ENCODE measurements at regions not wholly inside any gene's neighbourhood (a gene's known extent, or its start where the extent isn't known, plus 50 kb on each side); places are given as distances from the start of the nearest gene placed in this dataset.
"Not testable (repeated sequence)": the region's sequence is repeated elsewhere in the genome, so short reads cannot be mapped to it uniquely, and the experiment has no call there.

DNA sequence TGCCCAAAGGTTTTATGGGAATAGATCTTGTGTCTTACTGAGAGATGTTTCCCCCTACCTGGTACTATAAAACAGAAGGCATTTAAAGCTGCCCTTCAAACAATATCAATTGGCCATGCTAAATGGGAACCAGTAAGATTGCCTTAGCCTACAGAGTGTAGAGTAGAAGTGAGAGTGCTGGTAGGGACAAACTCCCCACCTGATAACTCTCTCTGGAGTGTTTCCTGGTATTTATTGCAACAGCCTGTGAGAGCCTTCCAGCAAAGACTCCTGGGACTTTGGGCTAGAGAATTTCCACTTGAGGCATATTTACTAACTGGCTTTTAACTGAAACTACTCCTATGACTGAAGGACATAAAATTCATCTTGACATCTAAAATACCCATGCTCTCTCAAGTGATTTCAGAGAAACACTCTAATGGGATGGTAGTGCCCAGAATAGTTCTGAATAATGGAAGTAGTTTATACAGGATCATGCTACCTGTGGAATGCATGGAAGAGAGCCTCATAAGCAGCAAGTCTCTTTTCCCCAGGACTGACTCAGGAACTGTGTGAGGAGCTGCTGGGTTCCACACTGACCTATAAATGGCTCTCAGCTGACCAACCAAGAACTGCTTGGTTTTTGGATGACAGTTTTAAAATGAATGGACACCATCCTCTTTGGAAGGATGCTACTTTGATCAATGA is 132.7 kb upstream of the SLITRK5 start:
- DNase-seq (ENCODE audit: low spot score), result no peak

- DNase-seq (ENCODE audit: low spot score), result no peak
These were observed 118.0 kb upstream of the SLITRK5 start for GRCh38 chr13:87553142-87553541.

GRCh38 chr13:87554045-87554444 is 117.1 kb upstream of the SLITRK5 start:
- no peak for DNase-seq (ENCODE audit: low spot score)

DNA sequence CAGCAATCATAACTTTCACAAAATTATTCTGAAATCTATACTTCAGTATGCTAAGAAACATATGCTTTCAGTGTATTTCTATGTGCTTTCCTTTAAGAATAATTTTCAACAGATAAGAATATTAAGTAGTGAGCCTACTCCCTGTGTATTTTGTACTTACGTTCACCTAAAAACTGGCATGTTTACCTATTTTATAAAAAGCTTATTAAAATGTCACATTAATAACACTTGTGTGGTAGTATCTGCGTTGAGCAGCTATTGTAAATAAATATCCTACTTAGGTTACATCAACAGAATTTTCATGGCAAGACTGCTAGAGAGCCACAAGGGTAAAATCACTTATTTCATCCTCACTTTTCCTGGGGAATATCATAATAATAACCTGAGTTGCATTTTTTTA is 113.4 kb upstream of the SLITRK5 start:
- no peak for DNase-seq (ENCODE audit: low spot score)

DNA sequence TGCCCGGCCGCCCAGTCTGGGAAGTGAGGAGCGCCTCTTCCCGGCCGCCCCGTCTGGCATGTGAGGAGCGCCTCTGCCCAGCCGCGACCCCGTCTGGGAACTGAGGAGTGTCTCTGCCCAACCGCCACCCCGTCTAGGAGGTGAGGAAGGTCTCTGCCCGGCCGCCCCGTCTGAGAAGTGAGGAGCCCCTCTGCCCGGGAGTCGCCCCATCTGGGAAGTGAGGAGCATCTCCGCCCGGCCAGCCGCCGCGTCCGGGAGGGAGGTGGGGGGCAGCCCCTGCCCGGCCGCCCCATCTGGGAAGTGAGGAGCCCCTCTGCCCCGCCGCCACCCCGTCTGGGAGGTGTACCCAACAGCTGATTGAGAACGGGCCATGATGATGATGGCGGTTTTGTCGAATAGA is 109.6 kb upstream of the SLITRK5 start:
- DNase-seq (ENCODE audit: low spot score), result not testable (repeated sequence)

- no peak for DNase-seq (ENCODE audit: low spot score)
These were observed 100.5 kb upstream of the SLITRK5 start for GRCh38 chr13:87570669-87571068.

DNA sequence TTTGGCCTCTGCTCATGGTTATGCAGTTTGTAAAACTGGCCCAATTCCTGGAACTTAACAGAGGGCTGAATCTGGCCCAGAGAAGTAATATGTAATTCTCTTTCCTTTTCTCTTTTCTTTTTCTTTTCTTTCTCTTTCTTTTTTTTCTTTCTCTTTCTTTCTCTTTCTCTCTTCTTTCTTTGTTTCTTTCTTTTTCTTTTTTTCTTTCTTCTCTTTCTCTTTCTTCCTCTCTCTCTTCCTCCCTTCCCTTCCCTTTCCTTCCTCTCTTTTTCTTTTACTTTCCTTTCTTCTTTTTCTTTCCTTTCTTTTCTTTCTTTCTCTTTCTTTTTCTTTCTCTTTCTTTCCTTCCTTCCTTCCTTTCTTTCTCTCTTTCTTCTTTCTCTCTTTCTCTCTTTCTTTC is 88.8 kb upstream of the SLITRK5 start:
- no peak for DNase-seq (ENCODE audit: low spot score)

DNA sequence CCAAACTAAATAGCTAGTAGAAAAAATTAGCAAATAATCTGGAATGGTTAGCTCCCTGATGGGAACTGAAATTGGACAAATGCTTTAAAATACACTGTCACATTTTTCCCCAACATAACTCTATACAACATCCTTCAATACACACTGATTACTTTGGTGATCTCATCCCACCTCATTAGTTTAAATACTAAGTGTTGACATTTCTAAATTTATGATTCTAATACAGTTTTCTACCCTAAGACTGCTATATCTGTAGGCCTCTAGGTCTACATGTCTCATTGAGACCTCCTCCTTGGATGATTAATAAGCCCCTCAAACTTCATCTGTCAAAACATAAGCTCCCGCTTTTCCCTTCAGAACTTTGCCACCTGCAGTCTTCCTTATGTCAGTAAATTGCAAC is 80.7 kb upstream of the SLITRK5 start:
- DNase-seq (ENCODE audit: low spot score), result no peak

DNA sequence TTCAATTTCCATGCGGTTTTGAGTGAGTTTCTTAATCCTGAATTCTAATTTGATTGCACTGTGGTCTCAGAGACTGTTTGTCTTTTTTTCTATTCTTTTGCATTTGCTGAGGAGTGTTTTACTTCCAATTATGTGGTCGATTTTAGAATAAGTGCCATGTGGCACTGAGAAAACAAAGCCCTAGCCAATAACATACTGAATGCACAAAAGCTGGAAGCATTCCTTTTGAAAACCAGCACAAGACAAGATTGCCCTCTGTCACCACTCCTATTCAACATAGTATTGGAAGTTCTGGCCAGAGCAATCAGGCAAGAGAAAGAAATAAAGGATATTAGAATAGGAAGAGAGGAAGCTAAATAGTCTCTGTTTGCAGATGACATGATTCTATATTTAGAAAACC is 66.7 kb upstream of the SLITRK5 start:
- not testable (repeated sequence) for DNase-seq (ENCODE audit: low spot score)

DNA sequence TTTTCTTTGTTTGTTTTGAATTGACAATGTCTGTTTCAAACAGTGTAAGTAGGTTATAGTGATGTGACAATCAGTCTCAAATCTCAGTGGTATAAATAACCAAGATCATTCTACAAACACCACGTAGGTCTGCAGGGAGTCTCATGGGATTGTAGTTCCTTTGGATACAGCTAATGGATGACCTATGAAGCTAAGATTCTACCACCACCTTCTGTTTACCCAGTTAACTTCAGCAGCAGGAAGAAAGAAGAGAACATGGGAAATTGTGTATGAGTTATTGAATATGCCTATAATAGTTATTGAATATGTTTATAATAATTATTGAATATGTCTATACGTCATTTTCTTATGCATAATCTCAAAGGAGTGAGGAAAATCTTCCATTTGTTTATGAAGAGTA is 63.9 kb upstream of the SLITRK5 start:
- no peak for DNase-seq (ENCODE audit: low spot score)

GRCh38 chr13:87614276-87614675 is 56.9 kb upstream of the SLITRK5 start:
- no peak for DNase-seq (ENCODE audit: low spot score)
